Esophagus muscularis mucosa (tissue), 4 donors: ENCODE measurements at regions not wholly inside any gene's neighbourhood (a gene's known extent, or its start where the extent isn't known, plus 50 kb on each side); places are given as distances from the start of the nearest gene placed in this dataset.

Experiments
- DNase-seq: peaks from one replicate; pipeline ENCODE4 v3.0.0-alpha.2; 2017; ENCODE audit errors: extremely low spot score
- H3K27ac ChIP-seq, 4 donors: fragments of 200-600 bp; sonication (generic); replicated peaks in 1 of 4; 1 replicate in 3 of 4; 2 replicates in 1 of 4; pipeline ENCODE4 v1.5.1; 2016 to 2019; ENCODE audit warnings: mild to moderate bottlenecking in 1 of 4
- H3K27me3 ChIP-seq, 4 donors: fragments of 200-600 bp; sonication (generic); one replicate each; pipeline versions ENCODE4 v1.5.1 to v1.6.0; 2016 to 2019
- H3K36me3 ChIP-seq, 4 donors: fragments of 200-600 bp; sonication (generic); one replicate each; pipeline ENCODE4 v1.5.1; 2016 to 2019
- H3K4me1 ChIP-seq, 4 donors: fragments of 200-600 bp; sonication (generic); one replicate each; pipeline ENCODE4 v1.5.1; 2016 to 2019
- H3K4me3 ChIP-seq, 4 donors: fragments of 200-600 bp; sonication (generic); 1 replicate in 2 of 4; 2 replicates in 2 of 4; pipeline ENCODE4 v1.5.1; 2016 to 2019; ENCODE audit warnings: mild to moderate bottlenecking in 4 of 4, moderate library complexity in 1 of 4
- H3K9me3 ChIP-seq, 4 donors: fragments of 200-600 bp; sonication (generic); 1 replicate in 3 of 4; 2 replicates in 1 of 4; pipeline ENCODE4 v1.5.1; 2016 to 2019
- EP300 ChIP-seq: sonication (generic); formaldehyde crosslinking; IDR thresholded peaks from one replicate; pipeline ENCODE4 v1.6.1; 2017; ENCODE audit warnings: antibody characterized with exemption
- POLR2A ChIP-seq: fragments of 450-650 bp; IDR thresholded peaks from one replicate; pipeline ENCODE4 v1.6.1; 2017; ENCODE audit warnings: antibody characterized with exemption, moderate library complexity, mild to moderate bottlenecking, low read depth
- POLR2AphosphoS5 ChIP-seq, 2 donors: sonication (generic); formaldehyde crosslinking; IDR thresholded peaks; one replicate each; pipeline ENCODE4 v1.6.1; 2017; ENCODE audit warnings: antibody characterized with exemption in 2 of 2
- WGBS: methylation state at CpG from one replicate; pipeline ENCODE4 v1.1.5; 2018; 5-methylcytosine and 5-hydroxymethylcytosine counted together
- intact Hi-C: fragments of 100-400 bp; cut with DNase I; formaldehyde crosslinking; loops from one replicate; pipeline ENCODE4 v1.15.1; 2023
- TF ChIP-seq, protein P1 (sequence below), 3 experiments: fragments of 200-600 bp in 2 of 3; fragments of 450-650 bp in 1 of 3; sonication (generic) in 2 of 3; IDR thresholded peaks; one replicate each; pipeline ENCODE4 v1.5.1; 2017 to 2019; ENCODE audit warnings: antibody characterized with exemption in 3 of 3, mild to moderate bottlenecking in 2 of 3, moderate library complexity in 1 of 3

GRCh38 chr14:81963846-81964245 is 430.2 kb upstream of the SEL1L start:
- DNase-seq, result no peak
- Histone ChIP-seq H3K4me3 (no peak overlapping the region), H3K4me1 (no peaks in the 10 kb centered on the region), H3K9me3 (peaks cover 0 to 24% (median 3%) of the 10 kb centered on the region in 4 donors), H3K27me3 (no peaks in the 10 kb centered on the region), H3K36me3 (no peaks in the 10 kb centered on the region), H3K27ac (no peak overlapping the region)
- TF ChIP-seq POLR2A, result no peak
- TF ChIP-seq, protein P1, sequence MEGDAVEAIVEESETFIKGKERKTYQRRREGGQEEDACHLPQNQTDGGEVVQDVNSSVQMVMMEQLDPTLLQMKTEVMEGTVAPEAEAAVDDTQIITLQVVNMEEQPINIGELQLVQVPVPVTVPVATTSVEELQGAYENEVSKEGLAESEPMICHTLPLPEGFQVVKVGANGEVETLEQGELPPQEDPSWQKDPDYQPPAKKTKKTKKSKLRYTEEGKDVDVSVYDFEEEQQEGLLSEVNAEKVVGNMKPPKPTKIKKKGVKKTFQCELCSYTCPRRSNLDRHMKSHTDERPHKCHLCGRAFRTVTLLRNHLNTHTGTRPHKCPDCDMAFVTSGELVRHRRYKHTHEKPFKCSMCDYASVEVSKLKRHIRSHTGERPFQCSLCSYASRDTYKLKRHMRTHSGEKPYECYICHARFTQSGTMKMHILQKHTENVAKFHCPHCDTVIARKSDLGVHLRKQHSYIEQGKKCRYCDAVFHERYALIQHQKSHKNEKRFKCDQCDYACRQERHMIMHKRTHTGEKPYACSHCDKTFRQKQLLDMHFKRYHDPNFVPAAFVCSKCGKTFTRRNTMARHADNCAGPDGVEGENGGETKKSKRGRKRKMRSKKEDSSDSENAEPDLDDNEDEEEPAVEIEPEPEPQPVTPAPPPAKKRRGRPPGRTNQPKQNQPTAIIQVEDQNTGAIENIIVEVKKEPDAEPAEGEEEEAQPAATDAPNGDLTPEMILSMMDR (IDR thresholded peaks at IDR 0.05), result no peak
- no peak for TF ChIP-seq POLR2AphosphoS5 (IDR thresholded peaks at IDR 0.05)
- no peak for TF ChIP-seq EP300
- WGBS, result 74% methylated on average over 1 of the region's 1 CpG
- intact Hi-C loops, result no loop called here

DNA sequence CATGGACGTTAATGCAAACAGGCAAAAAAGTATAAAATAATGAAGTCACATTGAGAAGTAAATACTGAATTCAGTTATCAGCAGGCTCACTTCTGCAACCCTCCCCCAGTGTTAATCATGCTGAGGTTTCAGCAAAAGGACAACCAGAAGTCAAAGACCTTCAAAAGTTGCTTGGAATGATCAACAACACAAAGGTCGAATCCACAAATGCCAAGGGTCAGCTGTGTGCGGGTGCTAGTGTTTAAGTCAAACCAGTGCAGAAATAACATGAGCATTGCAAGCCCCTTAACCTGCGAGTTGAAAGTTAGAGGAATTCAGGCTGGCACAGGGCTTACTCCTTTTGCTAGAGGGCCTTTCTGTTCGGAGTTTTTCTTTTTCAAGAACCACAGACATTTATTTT is 436.7 kb upstream of the SEL1L start:
- 60% methylated on average over 5 of the region's 5 CpGs for WGBS
- Histone ChIP-seq H3K27me3 (no peaks in the 10 kb centered on the region), H3K9me3 (peaks cover 0 to 37% (median 3%) of the 10 kb centered on the region in 4 donors), H3K27ac (no peak overlapping the region), H3K4me1 (no peaks in the 10 kb centered on the region), H3K4me3 (no peak overlapping the region), H3K36me3 (no peaks in the 10 kb centered on the region)
- TF ChIP-seq POLR2AphosphoS5 (IDR thresholded peaks at IDR 0.05), result no peak
- TF ChIP-seq EP300, result no peak
- no peak for TF ChIP-seq POLR2A
- TF ChIP-seq, protein P1 (IDR thresholded peaks at IDR 0.05), result no peak
- no peak for DNase-seq
- intact Hi-C loops, result no loop called here

GRCh38 chr14:81971911-81972310 is 438.3 kb upstream of the SEL1L start:
- Histone ChIP-seq H3K27ac (no peak overlapping the region), H3K4me3 (no peak overlapping the region), H3K4me1 (no peaks in the 10 kb centered on the region), H3K9me3 (peaks cover 0 to 33% (median 3%) of the 10 kb centered on the region in 4 donors), H3K27me3 (no peaks in the 10 kb centered on the region), H3K36me3 (no peaks in the 10 kb centered on the region)
- intact Hi-C loops, result no loop called here
- WGBS, result 13% methylated on average over 2 of the region's 2 CpGs
- no peak for DNase-seq
- TF ChIP-seq EP300 (no peak), POLR2AphosphoS5 (IDR thresholded peaks at IDR 0.05) (no peak), POLR2A (no peak)
- TF ChIP-seq, protein P1 (IDR thresholded peaks at IDR 0.05), result no peak

DNA sequence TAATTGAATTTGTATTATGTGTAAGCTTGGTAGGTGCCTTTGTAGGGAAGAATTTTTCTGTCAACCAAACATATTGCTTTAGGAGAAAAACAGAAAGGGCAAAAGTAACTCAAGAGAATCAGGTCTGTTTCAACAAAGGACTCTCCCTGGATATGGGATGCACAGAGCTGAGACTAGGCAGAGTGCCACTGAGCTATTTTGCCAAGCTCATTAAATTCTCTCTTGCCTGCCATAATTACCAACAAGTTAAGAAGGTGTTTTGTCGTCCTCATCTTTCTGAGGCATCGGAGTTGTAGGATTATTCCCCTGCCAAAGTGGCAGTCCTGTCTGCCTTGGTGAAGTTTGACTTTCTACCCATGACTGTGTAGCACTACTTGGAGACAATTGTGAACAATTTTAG is 438.9 kb upstream of the SEL1L start:
- Histone ChIP-seq H3K27me3 (no peaks in the 10 kb centered on the region), H3K27ac (no peak overlapping the region), H3K4me3 (no peak overlapping the region), H3K36me3 (no peaks in the 10 kb centered on the region), H3K4me1 (no peaks in the 10 kb centered on the region), H3K9me3 (peaks cover 0 to 26% (median 3%) of the 10 kb centered on the region in 4 donors)
- 67% methylated on average over 2 of the region's 2 CpGs for WGBS
- intact Hi-C loops, result no loop called here
- no peak for TF ChIP-seq POLR2A
- TF ChIP-seq, protein P1 (IDR thresholded peaks at IDR 0.05), result no peak
- no peak for TF ChIP-seq EP300
- no peak for TF ChIP-seq POLR2AphosphoS5 (IDR thresholded peaks at IDR 0.05)
- DNase-seq, result no peak

- Histone ChIP-seq H3K4me3 (no peak overlapping the region), H3K27ac (no peak overlapping the region), H3K4me1 (no peaks in the 10 kb centered on the region), H3K9me3 (peaks cover 0 to 7% (median 0%) of the 10 kb centered on the region in 4 donors), H3K36me3 (no peaks in the 10 kb centered on the region), H3K27me3 (no peaks in the 10 kb centered on the region)
- intact Hi-C loops, result no loop called here
- TF ChIP-seq, protein P1 (IDR thresholded peaks at IDR 0.05), result no peak
- TF ChIP-seq POLR2AphosphoS5 (IDR thresholded peaks at IDR 0.05) (no peak), EP300 (no peak), POLR2A (no peak)
- no peak for DNase-seq
- 51% methylated on average over 2 of the region's 2 CpGs for WGBS
Observed at GRCh38 chr14:81974543-81974942, 440.9 kb upstream of the SEL1L start.
